GM21786 (cell line): ENCODE measurements at regions not wholly inside any gene's neighbourhood (a gene's known extent, or its start where the extent isn't known, plus 50 kb on each side); places are given as distances from the start of the nearest gene placed in this dataset.

Experiments
- ATAC-seq: cut with Tn5 transposase; IDR thresholded peaks from one replicate; pipeline ENCODE4 v1.9.1; 2021; ENCODE audit not compliant: unreplicated experiment

GRCh38 chr3:159123877-159124276, 322.0 kb downstream of the MFSD1 start:
- no peak for ATAC-seq

- ATAC-seq: no peak
Measured at GRCh38 chr3:159126261-159127020, 324.6 kb downstream of the MFSD1 start.

- ATAC-seq: no peak
Measured at GRCh38 chr3:159127021-159127392, 325.2 kb downstream of the MFSD1 start.

- no peak for ATAC-seq
Measured at GRCh38 chr3:159128628-159129027, 326.8 kb downstream of the MFSD1 start.

- no peak for ATAC-seq
Measured at GRCh38 chr3:159130108-159130507, 328.3 kb downstream of the MFSD1 start.

- ATAC-seq: no peak
Measured at GRCh38 chr3:159131376-159131775, 329.5 kb downstream of the MFSD1 start.

GRCh38 chr3:159137949-159138348, 336.1 kb downstream of the MFSD1 start:
- ATAC-seq: no peak

- ATAC-seq: no peak
Measured at GRCh38 chr3:159139326-159139725, 337.5 kb downstream of the MFSD1 start.

GRCh38 chr3:159144472-159144871, 342.6 kb downstream of the MFSD1 start:
- no peak for ATAC-seq

GRCh38 chr3:159144891-159145290, 343.0 kb downstream of the MFSD1 start:
- no peak for ATAC-seq

GRCh38 chr3:159146392-159146791, 344.5 kb downstream of the MFSD1 start:
- no peak for ATAC-seq

- ATAC-seq: no peak
Measured at GRCh38 chr3:159146856-159147435, 345.1 kb downstream of the MFSD1 start.

- ATAC-seq: no peak
Measured at GRCh38 chr3:159147813-159148212, 346.0 kb downstream of the MFSD1 start.

- no peak for ATAC-seq
Measured at GRCh38 chr3:159148466-159148865, 346.6 kb downstream of the MFSD1 start.

GRCh38 chr3:159149131-159149530, 347.3 kb downstream of the MFSD1 start:
- no peak for ATAC-seq

- ATAC-seq: no peak
Measured at GRCh38 chr3:159149633-159150032, 347.8 kb downstream of the MFSD1 start.

- ATAC-seq: no peak
Measured at GRCh38 chr3:159150180-159150579, 348.3 kb downstream of the MFSD1 start.

GRCh38 chr3:159151130-159151529, 349.3 kb downstream of the MFSD1 start:
- ATAC-seq: no peak

- ATAC-seq: no peak
Measured at GRCh38 chr3:159157275-159157674, 355.4 kb downstream of the MFSD1 start.

- ATAC-seq: no peak
Measured at GRCh38 chr3:159158213-159158612, 356.4 kb downstream of the MFSD1 start.

GRCh38 chr3:159158801-159159200, 356.9 kb downstream of the MFSD1 start:
- ATAC-seq: no peak

- ATAC-seq: no peak
Measured at GRCh38 chr3:159159546-159159945, 357.7 kb downstream of the MFSD1 start.

GRCh38 chr3:159163656-159164055, 361.8 kb downstream of the MFSD1 start:
- no peak for ATAC-seq
